Raji (cell line): ENCODE measurements at regions not wholly inside any gene's neighbourhood (a gene's known extent, or its start where the extent isn't known, plus 50 kb on each side); places are given as distances from the start of the nearest gene placed in this dataset.

ENCODE experiments used
- POLR2A ChIP-seq: IDR thresholded peaks from 2 replicates; pipeline ENCODE4 v1.6.1; 2011; ENCODE audit warnings: low read depth, low read length, control low read depth; ENCODE audit not compliant: insufficient read depth

- TF ChIP-seq POLR2A, result no peak
Measured at GRCh38 chr9:78521680-78522079, 224.8 kb downstream of the PSAT1 start.

- no peak for TF ChIP-seq POLR2A
Measured at GRCh38 chr9:78525986-78526560, 229.1 kb downstream of the PSAT1 start.

- no peak for TF ChIP-seq POLR2A
Measured at GRCh38 chr9:78533500-78533899, 236.6 kb downstream of the PSAT1 start.

- TF ChIP-seq POLR2A, result no peak
Measured at GRCh38 chr9:78539188-78539587, 242.3 kb downstream of the PSAT1 start.

- no peak for TF ChIP-seq POLR2A
Measured at GRCh38 chr9:78539904-78540303, 243.0 kb downstream of the PSAT1 start.

GRCh38 chr9:78541868-78542443 lies 245.0 kb downstream of the PSAT1 start:
- TF ChIP-seq POLR2A, result no peak

GRCh38 chr9:78542491-78543181 lies 245.7 kb downstream of the PSAT1 start:
- no peak for TF ChIP-seq POLR2A

- no peak for TF ChIP-seq POLR2A
Measured at GRCh38 chr9:78543353-78543752, 246.4 kb downstream of the PSAT1 start.

GRCh38 chr9:78544230-78544629 lies 247.3 kb downstream of the PSAT1 start:
- TF ChIP-seq POLR2A, result no peak

GRCh38 chr9:78547831-78548230 lies 250.9 kb downstream of the PSAT1 start:
- no peak for TF ChIP-seq POLR2A

GRCh38 chr9:78548670-78549069 lies 251.7 kb downstream of the PSAT1 start:
- TF ChIP-seq POLR2A, result no peak

- TF ChIP-seq POLR2A, result no peak
Measured at GRCh38 chr9:78549711-78550110, 252.8 kb downstream of the PSAT1 start.

GRCh38 chr9:78552802-78553201 lies 255.9 kb downstream of the PSAT1 start:
- no peak for TF ChIP-seq POLR2A

GRCh38 chr9:78557540-78557939 lies 260.6 kb downstream of the PSAT1 start:
- TF ChIP-seq POLR2A, result no peak

- TF ChIP-seq POLR2A, result no peak
Measured at GRCh38 chr9:78559449-78559885, 262.5 kb downstream of the PSAT1 start.

GRCh38 chr9:78562021-78562420 lies 265.1 kb downstream of the PSAT1 start:
- TF ChIP-seq POLR2A, result no peak

GRCh38 chr9:78563269-78563668 lies 266.3 kb downstream of the PSAT1 start:
- no peak for TF ChIP-seq POLR2A

GRCh38 chr9:78565481-78565880 lies 268.6 kb downstream of the PSAT1 start:
- no peak for TF ChIP-seq POLR2A
